WTC11 (cell line): ENCODE measurements at regions not wholly inside any gene's neighbourhood (a gene's known extent, or its start where the extent isn't known, plus 50 kb on each side); places are given as distances from the start of the nearest gene placed in this dataset.
"Not testable (repeated sequence)": the region's sequence is repeated elsewhere in the genome, so short reads cannot be mapped to it uniquely, and the experiment has no call there.

Experiments
- ATAC-seq: fragments of 200-7000 bp; cut with Tn5 transposase; 2 replicates; pipeline ENCODE4 v1.10.0; 2021; ENCODE audit warnings: mild to moderate bottlenecking, moderate library complexity
- CTCF ChIA-PET: fragments of 300-600 bp; sonication (Branson Sonifier 250); formaldehyde crosslinking; loops from one replicate; lab custom pipeline; 2021; ENCODE audit warnings: antibody characterized with exemption; lab: Charles Lee
- POLR2A ChIA-PET: fragments of 350-600 bp; sonication (Branson Sonifier 250); formaldehyde crosslinking; loops from one replicate; lab custom pipeline; 2021; ENCODE audit warnings: antibody characterized with exemption; lab: Charles Lee
- DNase-seq: peaks from one replicate; pipeline ENCODE4 v3.0.0; 2021; ENCODE audit warnings: low spot score
- H3K27ac Mint-ChIP-seq: 2 replicates; pipeline ENCODE4 v1.8.0; 2021; ENCODE audit warnings: mixed read lengths
- H3K27me3 Mint-ChIP-seq: 2 replicates; pipeline ENCODE4 v1.8.0; 2021; ENCODE audit warnings: low read depth, mild to moderate bottlenecking, moderate library complexity, mixed read lengths
- H3K36me3 Mint-ChIP-seq: 2 replicates; pipeline ENCODE4 v1.8.0; 2021; ENCODE audit warnings: mixed read lengths
- H3K4me1 Mint-ChIP-seq: 2 replicates; pipeline ENCODE4 v1.8.0; 2022; ENCODE audit warnings: mixed read lengths
- H3K4me3 Mint-ChIP-seq: 2 replicates; pipeline ENCODE4 v1.8.0; 2021; ENCODE audit warnings: mild to moderate bottlenecking, moderate library complexity, mixed read lengths
- H3K9me3 Mint-ChIP-seq: 2 replicates; pipeline ENCODE4 v1.8.0; 2021; ENCODE audit warnings: mixed read lengths
- AR ChIP-seq: fragments of 250-450 bp; sonication (Bioruptor Pico); IDR thresholded peaks from 2 replicates; pipeline ENCODE4 v1.9.0; 2021; ENCODE audit warnings: mild to moderate bottlenecking
- ARID4B ChIP-seq: sonication (generic); formaldehyde crosslinking; IDR thresholded peaks from 2 replicates; pipeline ENCODE4 v1.8.0; 2023; ENCODE audit warnings: missing genetic modification reagents, mild to moderate bottlenecking, borderline replicate concordance
- CBFB ChIP-seq: sonication (generic); formaldehyde crosslinking; IDR thresholded peaks from 2 replicates; pipeline ENCODE4 v1.8.1; 2022; ENCODE audit warnings: mild to moderate bottlenecking, low read depth, missing genetic modification reagents
- CDX4 ChIP-seq: fragments of 250-450 bp; sonication (Bioruptor Pico); IDR thresholded peaks from 2 replicates; pipeline ENCODE4 v1.9.0; 2021; ENCODE audit warnings: moderate library complexity, mild to moderate bottlenecking, inconsistent platforms, borderline replicate concordance
- E2F1 ChIP-seq: sonication (generic); formaldehyde crosslinking; IDR thresholded peaks from 2 replicates; pipeline ENCODE4 v1.8.0; 2022; ENCODE audit warnings: mild to moderate bottlenecking, missing genetic modification reagents
- E2F5 ChIP-seq: sonication (generic); formaldehyde crosslinking; IDR thresholded peaks from 2 replicates; pipeline ENCODE4 v1.8.1; 2022; ENCODE audit warnings: mild to moderate bottlenecking, moderate library complexity, missing genetic modification reagents
- GRHL2 ChIP-seq: fragments of 250-450 bp; sonication (Bioruptor Pico); IDR thresholded peaks from 2 replicates; pipeline ENCODE4 v1.8.0; 2022; ENCODE audit warnings: mild to moderate bottlenecking, moderate library complexity; ENCODE audit not compliant: insufficient replicate concordance, severe bottlenecking
- HMGA2 ChIP-seq: fragments of 250-450 bp; sonication (Bioruptor Pico); IDR thresholded peaks from 2 replicates; pipeline ENCODE4 v1.4.0; 2021; ENCODE audit warnings: mild to moderate bottlenecking, moderate library complexity
- JAZF1 ChIP-seq: fragments of 250-450 bp; sonication (Bioruptor Pico); IDR thresholded peaks from 2 replicates; pipeline ENCODE4 v1.9.0; 2021; ENCODE audit warnings: moderate library complexity, mild to moderate bottlenecking, inconsistent platforms
- JUN ChIP-seq: sonication (generic); formaldehyde crosslinking; IDR thresholded peaks from 2 replicates; pipeline ENCODE4 v1.8.0; 2023; ENCODE audit warnings: mild to moderate bottlenecking, missing genetic modification reagents
- KAT7 ChIP-seq: sonication (generic); formaldehyde crosslinking; IDR thresholded peaks from 2 replicates; pipeline ENCODE4 v1.8.1; 2023; ENCODE audit warnings: missing genetic modification reagents, mild to moderate bottlenecking, borderline replicate concordance
- NFE2L1 ChIP-seq: sonication (generic); formaldehyde crosslinking; IDR thresholded peaks from 2 replicates; pipeline ENCODE4 v1.8.1; 2023; ENCODE audit warnings: missing genetic modification reagents
- NR2C2 ChIP-seq: sonication (generic); formaldehyde crosslinking; IDR thresholded peaks from 2 replicates; pipeline ENCODE4 v1.8.0; 2022; ENCODE audit warnings: mild to moderate bottlenecking, missing genetic modification reagents
- NR3C1 ChIP-seq: sonication (generic); formaldehyde crosslinking; conservative IDR thresholded peaks from 2 replicates; pipeline ENCODE4 v1.8.1; 2023; ENCODE audit warnings: low read depth, mild to moderate bottlenecking, missing genetic modification reagents
- PREB ChIP-seq: sonication (generic); formaldehyde crosslinking; IDR thresholded peaks from 2 replicates; pipeline ENCODE4 v1.8.1; 2022; ENCODE audit warnings: mild to moderate bottlenecking, missing genetic modification reagents, moderate library complexity, borderline replicate concordance
- ZNF396 ChIP-seq: fragments of 250-450 bp; sonication (Bioruptor Pico); IDR thresholded peaks from 2 replicates; pipeline ENCODE4 v1.8.0; 2021; ENCODE audit warnings: mild to moderate bottlenecking, moderate library complexity, borderline replicate concordance
- TF ChIP-seq, protein P1 (sequence below): sonication (generic); formaldehyde crosslinking; IDR thresholded peaks from 2 replicates; pipeline ENCODE4 v1.8.0; 2022; ENCODE audit warnings: mild to moderate bottlenecking, missing genetic modification reagents

DNA sequence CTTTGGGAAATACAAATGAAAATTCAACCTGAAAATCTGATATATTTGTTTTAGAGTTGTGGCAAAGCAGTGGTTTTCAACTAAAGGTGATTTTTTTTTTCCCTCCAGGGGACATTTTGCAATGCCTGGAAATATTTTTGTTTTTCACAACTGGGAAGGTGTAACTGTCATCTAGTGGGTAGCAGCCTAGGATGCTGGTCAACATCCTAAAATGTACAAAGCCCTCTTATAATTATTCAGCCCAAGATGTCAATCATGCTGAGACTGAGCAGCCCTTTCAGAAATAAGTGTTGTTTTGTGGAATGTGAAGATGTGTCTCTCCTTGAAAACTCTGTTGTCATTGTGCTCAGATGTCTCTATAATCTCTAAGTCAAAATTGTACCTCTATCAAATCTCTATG, 95.2 kb upstream of the NCAM2 start:
- no peaks in the 10 kb centered on the region for H3K4me1 Mint-ChIP-seq
- H3K36me3 Mint-ChIP-seq = no peaks in the 10 kb centered on the region
- no peak overlapping the region for H3K27ac Mint-ChIP-seq
- no peaks in the 10 kb centered on the region for H3K27me3 Mint-ChIP-seq
- DNase-seq (no peak), ATAC-seq (no peak)
- TF ChIP-seq KAT7 (CRISPR knock-in tag) = no peak
- no peak for TF ChIP-seq ZNF396 (CRISPR knock-in tag)
- no peak for TF ChIP-seq NR3C1
- no peak for TF ChIP-seq JUN
- TF ChIP-seq, protein P1, sequence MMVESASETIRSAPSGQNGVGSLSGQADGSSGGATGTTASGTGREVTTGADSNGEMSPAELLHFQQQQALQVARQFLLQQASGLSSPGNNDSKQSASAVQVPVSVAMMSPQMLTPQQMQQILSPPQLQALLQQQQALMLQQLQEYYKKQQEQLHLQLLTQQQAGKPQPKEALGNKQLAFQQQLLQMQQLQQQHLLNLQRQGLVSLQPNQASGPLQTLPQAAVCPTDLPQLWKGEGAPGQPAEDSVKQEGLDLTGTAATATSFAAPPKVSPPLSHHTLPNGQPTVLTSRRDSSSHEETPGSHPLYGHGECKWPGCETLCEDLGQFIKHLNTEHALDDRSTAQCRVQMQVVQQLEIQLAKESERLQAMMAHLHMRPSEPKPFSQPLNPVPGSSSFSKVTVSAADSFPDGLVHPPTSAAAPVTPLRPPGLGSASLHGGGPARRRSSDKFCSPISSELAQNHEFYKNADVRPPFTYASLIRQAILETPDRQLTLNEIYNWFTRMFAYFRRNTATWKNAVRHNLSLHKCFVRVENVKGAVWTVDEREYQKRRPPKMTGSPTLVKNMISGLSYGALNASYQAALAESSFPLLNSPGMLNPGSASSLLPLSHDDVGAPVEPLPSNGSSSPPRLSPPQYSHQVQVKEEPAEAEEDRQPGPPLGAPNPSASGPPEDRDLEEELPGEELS = no peak
- TF ChIP-seq GRHL2 (CRISPR knock-in tag) = no peak
- TF ChIP-seq ARID4B (CRISPR knock-in tag) = no peak
- no peak for TF ChIP-seq CBFB (CRISPR knock-in tag)
- H3K9me3 Mint-ChIP-seq = no peaks in the 10 kb centered on the region
- ChIA-PET POLR2A (no interaction called here), CTCF (no interaction called here)
- H3K4me3 Mint-ChIP-seq = no peak overlapping the region

DNA sequence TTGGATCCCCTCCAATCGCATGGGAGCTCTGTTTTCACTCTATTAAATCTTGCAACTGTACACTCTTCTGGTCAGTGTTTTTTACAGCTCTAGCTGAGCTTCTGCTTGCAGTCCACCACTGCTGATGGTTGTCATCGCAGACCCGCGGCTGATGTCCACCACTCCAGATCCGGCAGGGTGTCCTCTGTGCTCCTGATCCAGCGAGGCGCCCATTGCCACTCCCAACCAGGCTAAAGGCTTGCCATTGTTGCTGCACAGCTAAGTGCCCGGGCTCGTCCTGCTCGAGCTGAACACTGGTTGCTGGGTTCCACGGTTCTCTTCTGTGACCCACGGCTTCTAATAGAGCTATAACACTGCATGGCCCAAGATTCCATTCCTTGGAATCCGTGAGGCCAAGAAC, 70.7 kb upstream of the NCAM2 start:
- H3K4me1 Mint-ChIP-seq, H3K4me3 Mint-ChIP-seq, H3K36me3 Mint-ChIP-seq, H3K27me3 Mint-ChIP-seq, H3K27ac Mint-ChIP-seq, ATAC-seq, DNase-seq, POLR2A ChIA-PET: not testable (repeated sequence)
- H3K9me3 Mint-ChIP-seq = peaks cover 21% of the 10 kb centered on the region
- CTCF ChIA-PET = interaction anchor here (0.7 kb wide), 1 partner anchor 31 kb away, joined by 3 read pairs; no protein-coding TSS in a partner anchor

GRCh38 chr21:20942523-20942922, 55.7 kb upstream of the NCAM2 start:
- H3K9me3 Mint-ChIP-seq = peaks cover 3% of the 10 kb centered on the region; the same call in 1 of the 2 replicates
- CTCF ChIA-PET = no interaction called here
- no peak overlapping the region for H3K27ac Mint-ChIP-seq
- ATAC-seq = no peak
- DNase-seq = no peak
- H3K4me1 Mint-ChIP-seq = peaks cover 5% of the 10 kb centered on the region; the same call in 1 of the 2 replicates
- no peaks in the 10 kb centered on the region for H3K36me3 Mint-ChIP-seq
- H3K4me3 Mint-ChIP-seq = no peak overlapping the region
- POLR2A ChIA-PET = no interaction called here
- TF ChIP-seq GRHL2 (CRISPR knock-in tag) (no peak), E2F5 (CRISPR knock-in tag) (no peak), JUN (no peak), E2F1 (CRISPR knock-in tag) (no peak), CDX4 (no peak), NR2C2 (CRISPR knock-in tag) (no peak), HMGA2 (CRISPR knock-in tag) (no peak), JAZF1 (CRISPR knock-in tag) (no peak), NFE2L1 (CRISPR knock-in tag) (no peak), PREB (CRISPR knock-in tag) (no peak), AR (CRISPR knock-in tag) (no peak)
- H3K27me3 Mint-ChIP-seq = no peaks in the 10 kb centered on the region
